GM12878 (cell line): ENCODE measurements at regions not wholly inside any gene's neighbourhood (a gene's known extent, or its start where the extent isn't known, plus 50 kb on each side); places are given as distances from the start of the nearest gene placed in this dataset.

ENCODE experiments used
- ATAC-seq: fragments of 200-7000 bp; cut with Tn5 transposase; 3 replicates; pipeline ENCODE4 v1.9.1; 2020; ENCODE audit warnings: mild to moderate bottlenecking, moderate library complexity
- BruUV-seq: library from RNA; stranded (reverse); fragments of 400-500 nt; replicated peaks from 2 replicates; lab custom pipeline; 2021; lab: Mats Ljungman, UMichigan
- CTCF ChIA-PET: fragments of 300-600 bp; sonication (Branson Sonifier 250); formaldehyde crosslinking; extraction: SDS; loops from one replicate; lab custom pipeline; 2021; ENCODE audit warnings: inconsistent platforms; lab: Yijun Ruan, JAX
- POLR2A ChIA-PET: fragments of 350-600 bp; formaldehyde crosslinking; extraction: SDS; loops from one replicate; lab custom pipeline; 2021; ENCODE audit warnings: inconsistent platforms; lab: Charles Lee
- RAD21 ChIA-PET: fragments of 300-600 bp; sonication (Branson Sonifier 250); formaldehyde crosslinking; loops from one replicate; lab custom pipeline; 2023; ENCODE audit warnings: antibody characterized with exemption; ENCODE audit not compliant: unreplicated experiment; lab: Charles Lee
- SMC1A ChIA-PET: fragments of 300-600 bp; sonication (Branson Sonifier 250); formaldehyde crosslinking; loops from one replicate; lab custom pipeline; 2023; ENCODE audit not compliant: unreplicated experiment, uncharacterized antibody; lab: Charles Lee
- DNase-seq: peaks from one replicate; pipeline ENCODE4 v3.0.0-alpha.2; 2011; ENCODE audit warnings: low read depth, low spot score
- FAIRE-seq: peaks from 3 replicates; lab custom pipeline; 2011; peaks lifted over from hg19 to GRCh38; lab: Jason Lieb, UNC
- H2AFZ ChIP-seq: 2 replicates; pipeline ENCODE4 v1.6.0; 2011; ENCODE audit warnings: low read depth, low read length, control low read depth; ENCODE audit not compliant: control insufficient read depth
- H3K27ac ChIP-seq: 2 replicates; pipeline ENCODE4 v1.5.1; 2011; ENCODE audit warnings: control low read depth; ENCODE audit not compliant: control insufficient read depth, insufficient read depth
- H3K27me3 ChIP-seq, 2 experiments: replicated peaks in 1 of 2; 2 replicates each; pipeline versions ENCODE4 v1.6.0 to v1.6.1; 2011; ENCODE audit warnings: low read length in 1 of 2; ENCODE audit not compliant: control insufficient read depth in 2 of 2, insufficient read depth in 2 of 2
- H3K36me3 ChIP-seq, 2 experiments: 2 replicates each; pipeline ENCODE4 v1.5.1; 2011; ENCODE audit warnings: low read length in 1 of 2; ENCODE audit not compliant: control insufficient read depth in 2 of 2, insufficient read depth in 2 of 2
- H3K4me1 ChIP-seq: 2 replicates; pipeline ENCODE4 v1.6.1; 2011; ENCODE audit warnings: mild to moderate bottlenecking, low read length, moderate library complexity, mixed read lengths; ENCODE audit not compliant: control insufficient read depth, insufficient read depth
- H3K4me2 ChIP-seq: 2 replicates; pipeline ENCODE4 v1.6.0; 2011; ENCODE audit warnings: control low read depth; ENCODE audit not compliant: control insufficient read depth, insufficient read depth
- H3K4me3 ChIP-seq: fragments of 200-600 bp; sonication (generic); 2 replicates; pipeline ENCODE4 v1.5.1; 2016
- H3K79me2 ChIP-seq: 2 replicates; pipeline ENCODE4 v1.6.0; 2011; ENCODE audit warnings: low read length; ENCODE audit not compliant: control insufficient read depth, insufficient read depth
- H3K9ac ChIP-seq: 2 replicates; pipeline ENCODE4 v1.8.0; 2011; ENCODE audit warnings: low read length, control low read depth, mixed read lengths; ENCODE audit not compliant: control insufficient read depth, insufficient read depth
- H3K9me3 ChIP-seq: replicated peaks from 3 replicates; pipeline ENCODE4 v1.5.1; 2011; ENCODE audit warnings: mild to moderate bottlenecking, low read length; ENCODE audit not compliant: control insufficient read depth, insufficient read depth
- H4K20me1 ChIP-seq: 2 replicates; pipeline ENCODE4 v1.6.0; 2011; ENCODE audit not compliant: control insufficient read depth, insufficient read depth
- FOS ChIP-seq: IDR thresholded peaks from 3 replicates; pipeline ENCODE4 v1.6.1; 2011; ENCODE audit warnings: borderline replicate concordance; ENCODE audit not compliant: insufficient read length; ENCODE audit errors: extremely low read depth
- MTA2 ChIP-seq: fragments of 450-650 bp; IDR thresholded peaks from 2 replicates; pipeline ENCODE4 v1.6.1; 2016; ENCODE audit warnings: low read depth, mild to moderate bottlenecking, moderate library complexity
- POLR2A ChIP-seq: IDR thresholded peaks from 2 replicates; pipeline ENCODE4 v1.6.1; 2011; ENCODE audit warnings: low read depth, mild to moderate bottlenecking, low read length
- PRDM15 ChIP-seq: fragments of 450-650 bp; formaldehyde crosslinking; IDR thresholded peaks from 2 replicates; pipeline ENCODE4 v1.4.0; 2020; ENCODE audit warnings: mild to moderate bottlenecking, moderate library complexity
- SMC3 ChIP-seq: IDR thresholded peaks from 2 replicates; pipeline ENCODE4 v1.6.1; 2011; ENCODE audit warnings: low read length, improper control_type of control experiment, borderline replicate concordance
- SPI1 ChIP-seq: IDR thresholded peaks from 2 replicates; pipeline ENCODE4 v1.6.1; 2011; ENCODE audit warnings: low read depth, mild to moderate bottlenecking, low read length, moderate library complexity, borderline replicate concordance; ENCODE audit not compliant: insufficient read depth
- STAT1 ChIP-seq: fragments of 450-650 bp; conservative IDR thresholded peaks from 2 replicates; pipeline ENCODE4 v1.6.1; 2014; ENCODE audit warnings: antibody characterized with exemption, mild to moderate bottlenecking
- TCF12 ChIP-seq: IDR thresholded peaks from 2 replicates; pipeline ENCODE4 v1.6.1; 2011; ENCODE audit warnings: low read depth, mild to moderate bottlenecking, low read length
- WRNIP1 ChIP-seq: IDR thresholded peaks from 2 replicates; pipeline ENCODE4 v1.6.1; 2011; ENCODE audit warnings: low read depth, low read length, improper control_type of control experiment, borderline replicate concordance
- ZBED1 ChIP-seq: IDR thresholded peaks from 2 replicates; pipeline ENCODE4 v1.6.1; 2016; ENCODE audit warnings: borderline replicate concordance
- ZBTB40 ChIP-seq: fragments of 450-650 bp; IDR thresholded peaks from 2 replicates; pipeline ENCODE4 v1.6.1; 2016; ENCODE audit warnings: mild to moderate bottlenecking, moderate library complexity, borderline replicate concordance
- ZNF384 ChIP-seq: IDR thresholded peaks from 2 replicates; pipeline ENCODE4 v1.6.1; 2012; ENCODE audit warnings: low read depth, mild to moderate bottlenecking, low read length, improper control_type of control experiment, borderline replicate concordance
- WGBS: methylation state at CpG from one replicate; pipeline ENCODE4 v1.1.6; 2016; ENCODE audit warnings: low lambda C conversion rate; ENCODE audit not compliant: insufficient replicate concordance, insufficient coverage; ENCODE audit errors: missing lambda C conversion rate; 5-methylcytosine and 5-hydroxymethylcytosine counted together
- in situ Hi-C: fragments of 300-500 bp; cut with MboI; formaldehyde crosslinking; loops from 9 replicates; pipeline ENCODE4 v1.14.3; 2018; ENCODE audit warnings: mixed read lengths
- intact Hi-C: fragments of 100-400 bp; cut with micrococcal nuclease; formaldehyde crosslinking; loops from one replicate; pipeline ENCODE4 v1.14.2; 2022; ENCODE audit not compliant: unreplicated experiment

- Histone ChIP-seq H3K27me3 (no peaks in the 10 kb centered on the region), H3K36me3 (no peaks in the 10 kb centered on the region), H3K27ac (no peak overlapping the region), H3K9ac (no peak overlapping the region), H3K9me3 (no peaks in the 10 kb centered on the region), H3K4me2 (no peak overlapping the region), H3K4me1 (no peaks in the 10 kb centered on the region)
- in situ Hi-C loops: no loop called here
- intact Hi-C loops: no loop called here
- ATAC-seq (no peak), DNase-seq (no peak)
- ChIA-PET POLR2A (no interaction called here), CTCF (interaction anchor here (0.7 kb wide), 1 partner anchor 107 kb away, joined by 4 read pairs; no protein-coding TSS in a partner anchor)
- 0% methylated on average over 1 of the region's 1 CpG for WGBS
- TF ChIP-seq SPI1: no peak
- no peak for TF ChIP-seq STAT1
- TF ChIP-seq FOS: no peak
- TF ChIP-seq ZBTB40: no peak
- TF ChIP-seq WRNIP1: no peak
- no peak for TF ChIP-seq POLR2A
- no peak for TF ChIP-seq PRDM15 (CRISPR knock-in tag)
- TF ChIP-seq SMC3: no peak
- no peak for TF ChIP-seq MTA2
- no peak for TF ChIP-seq ZNF384
- TF ChIP-seq TCF12: no peak
- no peak for TF ChIP-seq ZBED1
- TF ChIP-seq, all 136 proteins: peak for 0
- Histone ChIP-seq H4K20me1 (no peaks in the 10 kb centered on the region), H2AFZ (no peak overlapping the region), H3K4me3 (no peak overlapping the region), H3K79me2 (no peaks in the 10 kb centered on the region)
- SMC1A ChIA-PET: no interaction called here
- BruUV-seq: no TSS peak
- RAD21 ChIA-PET: no interaction called here
- FAIRE-seq: no peak
These were observed 1608.8 kb downstream of the OLFM4 start for GRCh38 chr13:54637366-54637765.
